ENCODE measurements at regions not wholly inside any gene's neighbourhood (a gene's known extent, or its start where the extent isn't known, plus 50 kb on each side); places are given as distances from the start of the nearest gene placed in this dataset.

DNA sequence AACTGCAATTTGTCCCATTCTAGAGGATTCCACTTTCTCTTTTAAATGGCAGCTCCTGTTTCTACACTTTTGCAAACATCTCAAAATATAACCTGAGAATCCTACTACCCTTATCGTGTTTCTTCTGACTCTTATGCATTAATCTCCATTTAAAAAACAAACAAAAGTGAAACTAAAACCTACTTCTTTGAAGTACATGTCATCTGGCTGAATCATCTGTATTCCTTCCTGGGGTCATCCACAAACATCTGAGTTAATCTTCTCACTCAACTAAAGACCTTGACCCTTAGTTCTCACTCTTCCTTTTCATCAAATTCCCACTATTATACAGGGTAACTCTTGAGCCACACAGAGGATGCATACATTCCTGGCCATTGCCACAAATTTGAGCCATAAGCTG is 584.8 kb downstream of the PPARGC1A start:
- Histone ChIP-seq H3K27me3 (ENCODE audit: control insufficient read depth in 2 of 2, insufficient read depth in 2 of 2, low read length in 2 of 2) (no peaks in the 10 kb centered on the region), H3K9me3 (replicated peaks; ENCODE audit: control insufficient read depth, insufficient read depth, low read depth, low read length) (no peaks in the 10 kb centered on the region), H3K4me1 (replicated peaks in 1 of 2; ENCODE audit: control insufficient read depth in 2 of 2, insufficient read depth in 2 of 2, low read length in 2 of 2) (no peaks in the 10 kb centered on the region), H3K79me2 (ENCODE audit: control insufficient read depth, insufficient read depth, low read length) (no peaks in the 10 kb centered on the region), H3K4me2 (ENCODE audit: insufficient read depth, low read length) (no peak overlapping the region), H3K27ac (ENCODE audit: extremely low read depth, low read depth, low read length) (no peak overlapping the region), H3K9me1 (ENCODE audit: control insufficient read depth, insufficient read depth, low read length) (no peaks in the 10 kb centered on the region), H2AFZ (ENCODE audit: low read depth, low read length) (no peak overlapping the region), H3K36me3 (ENCODE audit: control insufficient read depth, insufficient read depth, low read length) (no peaks in the 10 kb centered on the region), H4K20me1 (replicated peaks; ENCODE audit: control insufficient read depth, insufficient read depth, low read length) (no peaks in the 10 kb centered on the region), H3K9ac (ENCODE audit: insufficient read depth in 1 of 2, low read depth in 2 of 2, low read length in 2 of 2) (no peak overlapping the region), H3K4me3 (no peak overlapping the region)
- CTCF ChIA-PET (ENCODE audit: low intra/inter-chr PET ratio) = no interaction called here
- BruUV-seq (replicated peaks) = no TSS peak
- WGBS (ENCODE audit: insufficient coverage, low coverage, missing lambda C conversion rate) = 5% methylated on average over 1 of the region's 1 CpG
- TF ChIP-seq NR2C2 (CRISPR knock-in tag; IDR thresholded peaks at IDR 0.05) (no peak), NR2C2 (tag; IDR thresholded peaks at IDR 0.05) (peak; percentile 53; the same call in 1 of the 2 replicates), POU5F1 (IDR thresholded peaks at IDR 0.05; ENCODE audit: borderline replicate concordance, low read depth, low read length, partially characterized antibody) (no peak), FOXK2 (conservative IDR thresholded peaks at IDR 0.05 in 1 of 2, IDR thresholded peaks at IDR 0.05 in 1 of 2; ENCODE audit: low read depth in 2 of 2) (no peak), DMBX1 (CRISPR knock-in tag; IDR thresholded peaks at IDR 0.05; ENCODE audit: borderline replicate concordance) (no peak), ZNF830 (CRISPR knock-in tag; IDR thresholded peaks at IDR 0.05) (no peak), MEIS2 (IDR thresholded peaks at IDR 0.05; ENCODE audit: partially characterized antibody) (no peak), ZNF780A (CRISPR knock-in tag; IDR thresholded peaks at IDR 0.05) (no peak), CCNT2 (IDR thresholded peaks at IDR 0.05; ENCODE audit: borderline replicate concordance, extremely low read depth, insufficient read length, low read depth, low read length) (no peak), SMAD4 (CRISPR knock-in tag; conservative IDR thresholded peaks at IDR 0.05) (no peak), MYC (IDR thresholded peaks at IDR 0.05; ENCODE audit: low read depth, low read length) (no peak), MYC (CRISPR knock-in tag; IDR thresholded peaks at IDR 0.05; ENCODE audit: borderline replicate concordance, low read depth) (no peak), SAP30 (IDR thresholded peaks at IDR 0.05; ENCODE audit: borderline replicate concordance, insufficient read depth, low read depth, low read length, poor library complexity, severe bottlenecking) (no peak), ZNF121 (CRISPR knock-in tag; conservative IDR thresholded peaks at IDR 0.05) (no peak), PURB (CRISPR knock-in tag; IDR thresholded peaks at IDR 0.05; ENCODE audit: low read depth) (no peak), NR2C1 (IDR thresholded peaks at IDR 0.05) (0 out of 2 replicates have a peak, but pooled peaks have one; percentile 17), NR2C1 (tag; IDR thresholded peaks at IDR 0.05) (0 out of 2 replicates have a peak, but pooled peaks have one; percentile 33), RBM39 (optimal IDR thresholded peaks at IDR 0.05; ENCODE audit: low read depth, low read length) (no peak), ZNF79 (CRISPR knock-in tag; IDR thresholded peaks at IDR 0.05; ENCODE audit: low read depth) (no peak)
- TF ChIP-seq, protein P1, sequence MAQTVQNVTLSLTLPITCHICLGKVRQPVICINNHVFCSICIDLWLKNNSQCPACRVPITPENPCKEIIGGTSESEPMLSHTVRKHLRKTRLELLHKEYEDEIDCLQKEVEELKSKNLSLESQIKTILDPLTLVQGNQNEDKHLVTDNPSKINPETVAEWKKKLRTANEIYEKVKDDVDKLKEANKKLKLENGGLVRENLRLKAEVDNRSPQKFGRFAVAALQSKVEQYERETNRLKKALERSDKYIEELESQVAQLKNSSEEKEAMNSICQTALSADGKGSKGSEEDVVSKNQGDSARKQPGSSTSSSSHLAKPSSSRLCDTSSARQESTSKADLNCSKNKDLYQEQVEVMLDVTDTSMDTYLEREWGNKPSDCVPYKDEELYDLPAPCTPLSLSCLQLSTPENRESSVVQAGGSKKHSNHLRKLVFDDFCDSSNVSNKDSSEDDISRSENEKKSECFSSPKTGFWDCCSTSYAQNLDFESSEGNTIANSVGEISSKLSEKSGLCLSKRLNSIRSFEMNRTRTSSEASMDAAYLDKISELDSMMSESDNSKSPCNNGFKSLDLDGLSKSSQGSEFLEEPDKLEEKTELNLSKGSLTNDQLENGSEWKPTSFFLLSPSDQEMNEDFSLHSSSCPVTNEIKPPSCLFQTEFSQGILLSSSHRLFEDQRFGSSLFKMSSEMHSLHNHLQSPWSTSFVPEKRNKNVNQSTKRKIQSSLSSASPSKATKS (CRISPR knock-in tag; IDR thresholded peaks at IDR 0.05) = no peak
- in situ Hi-C loops (cut with MboI) (no loop called here), intact Hi-C loops (cut with micrococcal nuclease) (no loop called here)
- ATAC-seq = no peak
- no peak for DNase-seq (ENCODE audit: extremely low read depth in 1 of 4, low spot score in 3 of 4)
- POLR2A ChIA-PET = no interaction called here
- no peak for FAIRE-seq

Data from K562 (cell line).